NCI-H524 treated with DMSO at 0.1 percent for 48 hours (cell line): ENCODE measurements at regions not wholly inside any gene's neighbourhood (a gene's known extent, or its start where the extent isn't known, plus 50 kb on each side); places are given as distances from the start of the nearest gene placed in this dataset.
A peak's percentile ranks its signal among the peaks of the same experiment; 100 is the strongest.
"Not testable (repeated sequence)": the region's sequence is repeated elsewhere in the genome, so short reads cannot be mapped to it uniquely, and the experiment has no call there.

ENCODE experiments used
- DNase-seq: peaks from one replicate; lab custom pipeline; 2025; lab: John Stamatoyannopoulos, UW

DNA sequence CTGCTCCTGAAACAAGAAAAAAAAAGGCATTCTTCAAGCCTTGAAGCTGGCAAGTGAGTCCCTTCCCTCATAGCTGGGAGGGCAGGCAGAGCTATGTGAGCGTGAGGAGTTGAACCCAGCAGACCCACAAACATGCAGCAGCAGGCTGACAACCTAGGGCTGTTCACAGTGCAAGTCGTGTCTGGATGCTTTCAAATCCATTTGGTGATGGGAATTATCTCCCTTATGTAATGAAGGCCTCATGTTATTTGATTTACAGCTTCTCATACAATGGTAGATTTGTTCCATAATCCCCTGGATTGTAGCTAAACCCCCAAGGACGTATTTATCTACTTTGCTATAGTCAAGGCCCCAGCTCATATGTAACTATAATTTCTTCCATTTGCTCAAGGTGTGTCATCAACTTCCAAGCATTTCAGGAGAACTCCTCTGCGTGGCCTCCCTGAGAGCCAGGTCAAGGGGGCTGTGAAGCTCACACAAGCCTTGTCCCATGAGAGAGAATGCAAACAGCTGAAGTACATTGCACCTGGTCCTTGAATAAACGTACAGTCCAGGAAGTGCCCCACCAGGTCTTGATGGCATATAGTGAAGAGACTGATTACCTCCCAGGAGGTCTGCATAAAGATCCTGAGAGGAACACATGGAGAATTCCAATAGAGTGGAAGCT is 124.8 kb upstream of the SLC1A3 start:
- no peak for DNase-seq

- DNase-seq = no peak
Measured at GRCh38 chr5:36482812-36483211, 123.6 kb upstream of the SLC1A3 start.

- DNase-seq = no peak
Measured at GRCh38 chr5:36489505-36489904, 116.9 kb upstream of the SLC1A3 start.

DNA sequence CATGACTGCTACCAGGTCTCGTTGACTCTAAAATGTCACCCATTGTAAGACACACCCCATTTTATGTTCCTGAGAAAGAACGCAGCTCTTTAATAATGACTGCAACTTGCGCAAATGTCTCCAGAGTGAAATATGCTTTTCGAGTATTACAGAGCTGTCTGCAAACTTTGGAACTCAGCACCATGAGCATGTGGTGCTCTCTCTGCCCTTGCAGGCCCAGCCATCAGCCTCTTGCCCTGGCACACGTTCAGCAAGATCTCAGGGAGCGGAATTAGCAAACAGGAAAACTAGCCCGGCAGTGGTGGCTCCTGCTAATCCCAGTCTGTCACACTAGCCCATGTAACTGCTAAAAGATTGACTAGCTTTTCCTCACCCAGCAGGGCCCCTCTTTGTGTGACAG is 114.5 kb upstream of the SLC1A3 start:
- DNase-seq = no peak

DNA sequence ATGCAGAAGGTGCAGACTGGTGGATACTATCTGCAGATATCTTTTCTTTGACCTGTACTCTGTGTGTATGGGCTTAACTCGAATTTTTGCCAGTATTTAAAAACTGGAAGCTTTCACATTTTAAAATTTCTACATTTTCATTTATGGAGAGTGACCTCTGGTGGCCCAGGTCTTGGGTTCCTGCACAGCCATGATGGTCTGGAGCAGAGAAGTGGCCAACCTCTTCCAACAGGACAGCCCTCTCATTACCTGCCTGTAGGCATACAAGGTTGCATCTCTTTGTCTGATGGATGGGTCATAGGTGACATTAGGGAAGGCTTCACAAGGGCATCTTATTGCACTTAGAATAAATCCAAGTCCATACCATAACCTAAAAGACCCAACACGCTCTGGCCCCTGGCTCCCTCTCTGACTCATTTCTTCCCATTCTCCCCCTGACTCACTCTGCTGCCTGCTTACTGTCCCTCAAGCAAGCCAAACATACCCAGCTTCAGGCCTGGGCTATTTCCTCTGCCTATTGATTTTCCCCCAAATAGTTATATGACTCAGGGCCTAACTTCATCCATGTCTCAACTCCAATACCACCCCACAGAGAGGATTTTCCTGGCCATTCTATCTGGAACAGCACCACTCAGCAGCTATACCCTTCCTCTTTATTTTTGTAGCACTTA is 113.3 kb upstream of the SLC1A3 start:
- no peak for DNase-seq

GRCh38 chr5:36494028-36494427 is 112.4 kb upstream of the SLC1A3 start:
- DNase-seq = no peak

GRCh38 chr5:36494841-36495601 is 111.4 kb upstream of the SLC1A3 start:
- no peak for DNase-seq

GRCh38 chr5:36495611-36496010 is 110.8 kb upstream of the SLC1A3 start:
- peak; percentile 10 for DNase-seq

DNA sequence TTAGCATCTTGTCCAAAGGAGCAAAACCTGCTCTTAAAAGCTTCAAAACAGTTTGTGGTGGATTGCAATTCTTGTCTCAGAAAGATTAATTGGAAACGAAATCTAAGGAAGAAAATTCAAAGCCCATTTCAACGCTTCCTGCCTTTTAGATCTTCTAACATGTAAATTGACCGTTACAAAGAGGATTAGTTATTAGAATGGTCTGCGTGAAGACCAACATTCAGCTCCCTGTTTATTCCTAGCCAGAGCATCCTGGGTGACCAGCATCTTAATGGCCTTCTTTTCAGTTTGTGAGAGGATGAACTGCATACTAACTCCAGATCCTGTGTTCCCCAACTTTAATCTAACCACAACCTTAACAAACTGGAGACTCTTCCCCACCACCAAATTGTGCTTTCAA is 109.9 kb upstream of the SLC1A3 start:
- DNase-seq = no peak

DNA sequence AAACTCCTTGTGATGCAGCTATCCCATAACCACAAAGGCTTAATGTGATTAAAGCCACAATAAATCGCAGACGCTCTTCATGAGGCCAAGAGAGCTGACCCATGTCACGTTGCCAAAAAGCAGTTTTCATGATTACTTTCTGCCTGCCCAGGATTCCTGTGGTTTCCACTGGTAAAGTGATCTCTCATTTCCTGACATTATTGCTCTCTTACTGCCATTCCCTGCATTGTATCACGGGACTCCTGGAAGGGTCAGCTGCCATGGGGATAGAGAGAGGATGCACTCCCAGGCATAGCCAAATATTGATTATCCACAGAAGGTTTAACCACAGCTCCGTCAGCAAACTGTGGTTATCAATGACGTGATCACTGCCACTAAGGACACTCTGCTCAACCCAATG is 103.8 kb upstream of the SLC1A3 start:
- DNase-seq = no peak

DNA sequence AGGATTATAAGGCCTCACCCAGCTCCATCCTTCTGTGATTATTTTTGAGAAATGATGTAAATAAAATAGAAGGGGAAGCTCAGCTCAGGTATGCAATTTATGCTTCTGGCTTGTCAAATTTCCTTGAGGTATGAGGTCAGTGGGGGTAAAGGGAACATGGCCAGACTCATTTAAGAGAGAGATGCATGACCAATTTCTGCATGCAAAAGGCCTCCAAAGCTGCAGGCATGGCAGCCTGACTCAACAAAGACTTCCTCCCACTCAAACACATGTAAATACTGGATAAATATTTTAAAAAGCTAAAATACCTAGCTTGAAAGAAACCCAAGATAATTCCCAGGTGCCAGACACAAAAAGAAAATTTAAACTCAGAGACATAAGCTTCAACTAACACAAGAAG is 101.4 kb upstream of the SLC1A3 start:
- DNase-seq = no peak

- no peak for DNase-seq
Measured at GRCh38 chr5:36507332-36507952, 99.0 kb upstream of the SLC1A3 start.

DNA sequence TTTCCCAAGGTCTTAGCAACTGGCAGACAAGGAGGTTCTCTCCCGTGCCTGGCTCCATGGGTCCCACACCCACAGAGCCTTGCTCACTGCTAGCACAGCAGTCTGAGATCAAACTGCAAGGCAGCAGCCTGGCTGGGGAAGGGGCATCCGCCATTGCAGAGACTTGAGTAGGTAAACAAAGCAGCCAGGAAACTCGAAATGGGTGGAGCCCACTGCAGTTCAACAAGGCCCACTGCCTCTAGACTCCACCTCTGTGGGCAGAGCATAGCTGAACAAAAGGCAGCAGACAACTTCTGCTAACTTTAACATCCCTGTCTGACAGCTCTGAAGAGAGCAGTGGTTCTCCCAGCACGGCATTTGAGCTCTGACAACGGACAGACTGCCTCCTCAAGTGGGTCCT is 98.1 kb upstream of the SLC1A3 start:
- not testable (repeated sequence) for DNase-seq

- not testable (repeated sequence) for DNase-seq
Measured at GRCh38 chr5:36513647-36514046, 92.8 kb upstream of the SLC1A3 start.

DNA sequence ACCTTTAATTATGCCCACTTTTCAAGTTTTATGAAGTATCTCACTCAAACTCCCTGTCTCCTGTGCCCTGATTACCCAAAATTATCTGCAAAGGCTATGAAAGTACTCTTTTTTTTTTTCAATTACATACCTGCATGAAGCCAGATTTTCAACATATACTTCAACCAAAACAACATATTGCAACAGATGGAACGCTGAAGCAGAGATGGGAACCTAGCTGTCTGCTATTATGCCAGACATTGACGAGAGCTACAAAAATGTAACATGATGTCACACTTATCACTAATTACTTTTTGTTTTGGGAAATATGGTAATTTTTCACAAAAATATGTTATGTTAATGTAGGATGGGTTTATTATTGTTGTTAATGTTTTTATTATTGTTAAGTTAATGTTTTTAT is 86.5 kb upstream of the SLC1A3 start:
- DNase-seq = peak; percentile 10

DNA sequence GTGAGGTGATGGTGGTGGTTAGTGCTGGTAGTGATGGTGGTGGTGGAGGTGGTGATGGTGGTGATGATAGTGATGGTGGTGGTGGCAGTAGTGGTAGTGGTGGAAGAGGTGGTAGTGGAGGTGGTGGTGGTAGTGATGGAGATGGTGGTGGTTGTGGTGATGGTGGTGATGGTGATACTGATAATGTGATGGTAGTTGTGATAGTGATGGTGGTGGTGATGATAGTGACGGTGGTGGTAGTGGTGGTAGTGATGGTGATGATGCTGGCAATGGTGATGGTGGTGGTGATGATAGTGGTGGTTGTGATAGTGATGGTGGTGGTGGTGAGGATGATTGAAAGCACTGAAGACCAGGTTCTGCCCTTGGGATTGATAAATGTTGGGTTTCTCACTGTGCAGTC is 85.2 kb upstream of the SLC1A3 start:
- DNase-seq = no peak

GRCh38 chr5:36521838-36522745 is 84.3 kb upstream of the SLC1A3 start:
- no peak for DNase-seq

DNA sequence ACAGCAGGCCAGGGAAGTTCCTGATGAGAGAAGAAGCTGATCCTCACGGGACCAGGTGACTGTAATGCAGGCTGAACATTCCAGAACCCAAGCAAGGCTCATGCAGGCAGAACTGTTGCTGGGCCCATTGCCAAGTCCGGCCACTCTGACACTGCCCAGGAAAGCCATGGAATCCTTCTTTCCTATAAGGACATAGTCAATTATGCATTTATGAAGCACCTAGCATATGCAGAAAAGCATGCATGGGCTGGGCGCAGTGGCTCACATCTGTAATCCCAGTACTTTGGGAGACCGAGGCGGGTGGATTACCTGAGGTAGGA is 83.7 kb upstream of the SLC1A3 start:
- no peak for DNase-seq

DNA sequence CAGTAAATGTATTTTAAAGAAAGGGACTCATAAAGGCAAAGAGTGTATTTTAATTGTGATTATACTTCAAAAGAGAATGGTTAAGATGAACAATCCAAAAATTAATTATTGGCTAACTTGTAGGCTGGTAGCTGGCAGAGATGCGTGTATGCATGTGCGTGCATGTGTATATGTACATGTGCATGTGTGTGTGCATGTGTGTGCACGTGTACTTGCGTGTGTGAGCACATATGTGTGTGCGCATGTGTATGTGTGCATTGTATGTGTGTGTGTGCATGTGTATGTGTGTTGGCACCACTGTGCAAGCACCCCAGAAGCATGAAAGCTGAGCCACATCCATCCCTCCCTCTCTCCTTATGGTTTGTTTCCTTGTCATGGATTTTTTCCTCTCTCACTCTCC is 83.0 kb upstream of the SLC1A3 start:
- no peak for DNase-seq

- DNase-seq = no peak
Measured at GRCh38 chr5:36523926-36524325, 82.5 kb upstream of the SLC1A3 start.

DNA sequence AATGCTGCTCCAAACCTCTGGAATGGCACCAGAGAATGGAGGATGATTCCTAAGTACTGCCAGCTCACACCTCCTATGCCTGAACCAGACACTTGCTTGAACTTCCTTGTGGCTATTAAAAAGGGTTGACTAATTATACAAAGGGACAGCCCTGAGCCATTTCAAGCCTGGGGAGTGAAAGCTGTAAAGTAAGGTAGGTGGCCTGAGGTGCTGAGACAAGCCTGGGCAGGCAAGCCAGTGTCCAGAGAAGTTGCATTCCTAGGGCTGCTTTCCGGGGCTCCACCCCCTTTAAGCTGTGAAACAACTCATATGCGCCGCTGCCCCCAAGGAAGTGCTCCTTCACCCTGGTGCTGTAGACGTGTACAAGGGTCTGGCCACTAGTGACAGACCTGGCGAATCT is 79.9 kb upstream of the SLC1A3 start:
- DNase-seq = no peak

DNA sequence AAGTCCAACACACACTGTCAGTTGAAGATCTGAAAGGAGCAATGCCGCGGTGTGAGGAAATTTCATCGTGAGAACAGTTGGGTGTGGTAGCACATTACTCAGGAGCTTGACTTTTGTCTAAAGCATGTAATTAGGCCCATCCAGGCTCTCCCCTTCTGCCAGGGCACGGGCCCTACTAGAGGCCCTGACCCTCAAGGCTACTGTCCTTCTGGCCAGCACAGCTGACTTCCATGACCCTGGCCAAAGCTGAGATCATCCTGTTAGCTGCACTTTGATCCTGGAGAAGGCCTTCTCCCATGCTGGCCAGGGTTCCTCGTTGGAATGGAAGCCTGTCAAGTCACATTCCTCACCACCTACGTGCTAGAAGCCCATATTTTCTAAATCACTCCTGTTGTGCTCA is 77.8 kb upstream of the SLC1A3 start:
- no peak for DNase-seq
